NT2/D1 (cell line): ENCODE measurements at regions not wholly inside any gene's neighbourhood (a gene's known extent, or its start where the extent isn't known, plus 50 kb on each side); places are given as distances from the start of the nearest gene placed in this dataset.

Experiments used
- SUZ12 ChIP-seq: IDR thresholded peaks from 2 replicates; pipeline ENCODE4 v1.6.1; 2011; ENCODE audit not compliant: insufficient read length, insufficient read depth; ENCODE audit errors: extremely low read depth
- YY1 ChIP-seq: IDR thresholded peaks from 2 replicates; pipeline ENCODE4 v1.6.1; 2011; ENCODE audit not compliant: insufficient read length, insufficient read depth
- ZNF274 ChIP-seq: IDR thresholded peaks from 2 replicates; pipeline ENCODE4 v1.6.1; 2011; ENCODE audit warnings: mild to moderate bottlenecking, low read depth, low read length

GRCh38 chr7:120091807-120092206 is 181.2 kb upstream of the KCND2 start:
- TF ChIP-seq ZNF274 (no peak), SUZ12 (no peak), YY1 (no peak)
